K562 (cell line): ENCODE measurements at regions not wholly inside any gene's neighbourhood (a gene's known extent, or its start where the extent isn't known, plus 50 kb on each side); places are given as distances from the start of the nearest gene placed in this dataset.

ENCODE experiments used
- ATAC-seq: fragments of 200-7000 bp; cut with Tn5 transposase; 3 replicates; pipeline ENCODE4 v1.9.1; 2020; ENCODE audit warnings: moderate library complexity
- BruUV-seq: library from RNA; stranded (reverse); fragments of 400-500 nt; replicated peaks from 2 replicates; lab custom pipeline; 2021; lab: Mats Ljungman, UMichigan
- CTCF ChIA-PET: fragments of 300-600 bp; formaldehyde crosslinking; extraction: SDS; loops from one replicate; lab custom pipeline; 2021; ENCODE audit warnings: low intra/inter-chr PET ratio; lab: Yijun Ruan, JAX
- POLR2A ChIA-PET: fragments of 300-600, 350-650 bp; sonication (Branson Sonifier 250); formaldehyde crosslinking; extraction: SDS; loops from one replicate; lab custom pipeline; 2021; ENCODE audit warnings: antibody characterized with exemption, inconsistent platforms; lab: Yijun Ruan, JAX
- DNase-seq, 4 experiments: peaks; one replicate each; pipeline versions ENCODE4 v3.0.0 to v3.0.0-alpha.2; 2011 to 2018; ENCODE audit warnings: low spot score in 3 of 4, mixed read lengths in 3 of 4; ENCODE audit errors: extremely low read depth in 1 of 4
- FAIRE-seq: peaks from 2 replicates; lab custom pipeline; 2011; peaks lifted over from hg19 to GRCh38; lab: Jason Lieb, UNC
- H2AFZ ChIP-seq: 2 replicates; pipeline ENCODE4 v1.6.0; 2011; ENCODE audit warnings: low read depth, low read length, control low read depth, inconsistent platforms
- H3K27ac ChIP-seq: fragments of 200-600 bp; 3 replicates; pipeline ENCODE4 v1.8.0; 2011; ENCODE audit warnings: low read depth, mild to moderate bottlenecking, control low read depth, inconsistent platforms, low read length, moderate library complexity, mixed read lengths; ENCODE audit errors: extremely low read depth
- H3K27me3 ChIP-seq, 2 experiments: fragments of 300-600 bp in 1 of 2; 2 replicates in 1 of 2; 3 replicates in 1 of 2; pipeline versions ENCODE4 v1.6.0 to v1.8.0; 2011; ENCODE audit warnings: inconsistent platforms in 2 of 2, low read length in 2 of 2, mild to moderate bottlenecking in 1 of 2, mixed read lengths in 1 of 2, moderate library complexity in 1 of 2; ENCODE audit not compliant: control insufficient read depth in 2 of 2, insufficient read depth in 2 of 2
- H3K36me3 ChIP-seq: fragments of 300-600 bp; 3 replicates; pipeline ENCODE4 v1.8.0; 2011; ENCODE audit warnings: mild to moderate bottlenecking, low read length, inconsistent platforms; ENCODE audit not compliant: control insufficient read depth, insufficient read depth
- H3K4me1 ChIP-seq, 2 experiments: fragments of 200-600 bp in 1 of 2; replicated peaks in 1 of 2; 2 replicates in 1 of 2; 3 replicates in 1 of 2; pipeline versions ENCODE4 v1.5.1 to v1.8.0; 2011; ENCODE audit warnings: inconsistent platforms in 2 of 2, low read length in 2 of 2, mild to moderate bottlenecking in 1 of 2, mixed read lengths in 1 of 2, moderate library complexity in 1 of 2; ENCODE audit not compliant: control insufficient read depth in 2 of 2, insufficient read depth in 2 of 2
- H3K4me2 ChIP-seq: 2 replicates; pipeline ENCODE4 v1.6.1; 2011; ENCODE audit warnings: low read length, control low read depth, inconsistent platforms, mixed read lengths; ENCODE audit not compliant: insufficient read depth
- H3K4me3 ChIP-seq: fragments of 200-600 bp; sonication (generic), shearing (Covaris generic); 2 replicates; pipeline ENCODE4 v1.5.1; 2016; ENCODE audit warnings: control low read depth, inconsistent platforms
- H3K79me2 ChIP-seq: fragments of 200-600 bp; 3 replicates; pipeline ENCODE4 v1.8.0; 2011; ENCODE audit warnings: low read length, inconsistent platforms; ENCODE audit not compliant: control insufficient read depth, insufficient read depth
- H3K9ac ChIP-seq, 2 experiments: 2 replicates each; pipeline versions ENCODE4 v1.6.0 to v1.6.1; 2011; ENCODE audit warnings: low read depth in 2 of 2, low read length in 2 of 2, control low read depth in 1 of 2, inconsistent platforms in 1 of 2, mild to moderate bottlenecking in 1 of 2, mixed read lengths in 1 of 2; ENCODE audit not compliant: insufficient read depth in 1 of 2
- H3K9me1 ChIP-seq: one replicate; pipeline ENCODE4 v1.6.0; 2011; ENCODE audit warnings: inconsistent platforms, mild to moderate bottlenecking, low read length, moderate library complexity; ENCODE audit not compliant: control insufficient read depth, insufficient read depth
- H3K9me3 ChIP-seq: replicated peaks from 2 replicates; pipeline ENCODE4 v1.5.1; 2011; ENCODE audit warnings: low read depth, low read length, inconsistent platforms; ENCODE audit not compliant: control insufficient read depth, insufficient read depth
- H4K20me1 ChIP-seq: replicated peaks from 2 replicates; pipeline ENCODE4 v1.6.1; 2011; ENCODE audit warnings: low read length, inconsistent platforms, mixed read lengths; ENCODE audit not compliant: control insufficient read depth, insufficient read depth
- BRD9 ChIP-seq: fragments of 450-650 bp; IDR thresholded peaks from 2 replicates; pipeline ENCODE4 v1.6.1; 2018; ENCODE audit warnings: low read depth; ENCODE audit not compliant: partially characterized antibody
- CAMTA2 ChIP-seq: fragments of 250-450 bp; sonication (Bioruptor Pico); conservative IDR thresholded peaks from 2 replicates; pipeline ENCODE4 v1.5.1; 2022
- CHD1 ChIP-seq: fragments of 200-600 bp; sonication (generic); IDR thresholded peaks from one replicate; pipeline ENCODE4 v1.6.1; 2012; ENCODE audit warnings: mild to moderate bottlenecking, moderate library complexity, low read length, inconsistent platforms
- HINFP ChIP-seq: fragments of 450-650 bp; conservative IDR thresholded peaks from 2 replicates; pipeline ENCODE4 v1.6.1; 2016; ENCODE audit warnings: missing genetic modification characterization, low read depth, mild to moderate bottlenecking, control low read depth, missing compliant biosample characterization
- ILF3 ChIP-seq: fragments of 450-650 bp; IDR thresholded peaks from 2 replicates; pipeline ENCODE4 v1.6.1; 2018; ENCODE audit warnings: antibody characterized with exemption, mild to moderate bottlenecking, moderate library complexity, borderline replicate concordance
- KAT8 ChIP-seq: fragments of 450-650 bp; IDR thresholded peaks from 2 replicates; pipeline ENCODE4 v1.6.1; 2016; ENCODE audit warnings: low read depth, mild to moderate bottlenecking
- MAFG ChIP-seq: fragments of 450-650 bp; conservative IDR thresholded peaks from 2 replicates; pipeline ENCODE4 v1.6.1; 2016; ENCODE audit warnings: missing genetic modification characterization, missing compliant biosample characterization
- NR2C1 ChIP-seq, 2 experiments: fragments of 450-650 bp; IDR thresholded peaks; 2 replicates each; pipeline ENCODE4 v1.6.1; 2017; ENCODE audit warnings: mild to moderate bottlenecking in 2 of 2, antibody characterized with exemption in 1 of 2, inconsistent platforms in 1 of 2, missing compliant biosample characterization in 1 of 2, missing genetic modification characterization in 1 of 2
- RBM17 ChIP-seq: fragments of 200-400 bp; formaldehyde crosslinking; IDR thresholded peaks from 2 replicates; pipeline ENCODE4 v1.6.1; 2017; ENCODE audit warnings: low read depth, mild to moderate bottlenecking, low read length, borderline replicate concordance
- TAF15 ChIP-seq: fragments of 200-400 bp; formaldehyde crosslinking; IDR thresholded peaks from 2 replicates; pipeline ENCODE4 v1.6.1; 2017; ENCODE audit warnings: mild to moderate bottlenecking, low read depth, low read length, moderate library complexity
- TCFL5 ChIP-seq: fragments of 250-450 bp; sonication (Bioruptor Pico); conservative IDR thresholded peaks from 2 replicates; pipeline ENCODE4 v1.6.1; 2021; ENCODE audit warnings: mild to moderate bottlenecking, moderate library complexity, matching md5 sums
- USF2 ChIP-seq: sonication (generic); formaldehyde crosslinking; IDR thresholded peaks from 2 replicates; pipeline ENCODE4 v1.5.0; 2020; ENCODE audit warnings: missing genetic modification reagents
- ZKSCAN3 ChIP-seq: fragments of 250-450 bp; sonication (Bioruptor Pico); IDR thresholded peaks from 2 replicates; pipeline ENCODE4 v1.4.0; 2020
- ZNF778 ChIP-seq: fragments of 450-650 bp; formaldehyde crosslinking; IDR thresholded peaks from 2 replicates; pipeline ENCODE4 v1.4.0; 2020; ENCODE audit warnings: mild to moderate bottlenecking, moderate library complexity
- WGBS: fragments of 100-300 bp; shearing (Covaris generic); methylation state at CpG from one replicate; pipeline ENCODE4 v1.1.6; 2016; ENCODE audit warnings: low coverage, mixed read lengths; ENCODE audit not compliant: insufficient coverage; ENCODE audit errors: missing lambda C conversion rate; 5-methylcytosine and 5-hydroxymethylcytosine counted together
- in situ Hi-C: fragments of 300-500 bp; cut with MboI; formaldehyde crosslinking; loops from 4 replicates; pipeline ENCODE4 v1.15.0; 2018; ENCODE audit warnings: inconsistent platforms, mixed read lengths
- intact Hi-C: fragments of 100-400 bp; cut with micrococcal nuclease; formaldehyde crosslinking; loops from 2 replicates; pipeline ENCODE4 v1.14.2; 2022

GRCh38 chr12:30138483-30138882, 354.7 kb upstream of the TMTC1 start:
- Histone ChIP-seq H2AFZ (no peak overlapping the region), H3K36me3 (no peaks in the 10 kb centered on the region), H3K4me3 (no peak overlapping the region), H3K9me1 (no peaks in the 10 kb centered on the region), H3K9me3 (no peaks in the 10 kb centered on the region), H3K4me2 (no peak overlapping the region), H3K79me2 (no peaks in the 10 kb centered on the region), H4K20me1 (no peaks in the 10 kb centered on the region), H3K9ac (no peak overlapping the region), H3K27me3 (no peaks in the 10 kb centered on the region), H3K27ac (no peak overlapping the region), H3K4me1 (no peaks in the 10 kb centered on the region)
- ChIA-PET CTCF (no interaction called here), POLR2A (no interaction called here)
- no peak for DNase-seq
- no TSS peak for BruUV-seq
- intact Hi-C loops = no loop called here
- no peak for FAIRE-seq
- WGBS = 18% methylated on average over 1 of the region's 2 CpGs
- no peak for ATAC-seq
- TF ChIP-seq MAFG (tag) (no peak), CAMTA2 (no peak), HINFP (tag) (no peak), TAF15 (no peak), RBM17 (no peak)
- in situ Hi-C loops = no loop called here

GRCh38 chr12:30136696-30137095, 353.0 kb upstream of the TMTC1 start:
- H3K4me2 ChIP-seq = no peak overlapping the region
- H3K4me3 ChIP-seq = no peak overlapping the region
- DNase-seq (no peak), ATAC-seq (no peak), FAIRE-seq (no peak)
- in situ Hi-C loops (no loop called here), intact Hi-C loops (no loop called here)
- no TSS peak for BruUV-seq
- no peaks in the 10 kb centered on the region for H3K9me3 ChIP-seq
- no peaks in the 10 kb centered on the region for H3K27me3 ChIP-seq
- H3K79me2 ChIP-seq = no peaks in the 10 kb centered on the region
- H3K9me1 ChIP-seq = no peaks in the 10 kb centered on the region
- ChIA-PET POLR2A (no interaction called here), CTCF (no interaction called here)
- no peaks in the 10 kb centered on the region for H4K20me1 ChIP-seq
- WGBS = 0% methylated on average over 2 of the region's 2 CpGs
- no peak overlapping the region for H3K9ac ChIP-seq
- H3K36me3 ChIP-seq = no peaks in the 10 kb centered on the region
- H3K27ac ChIP-seq = no peak overlapping the region
- no peaks in the 10 kb centered on the region for H3K4me1 ChIP-seq
- no peak overlapping the region for H2AFZ ChIP-seq
- TF ChIP-seq ZKSCAN3 (CRISPR knock-in tag) (no peak), ILF3 (no peak), USF2 (CRISPR knock-in tag) (no peak), KAT8 (no peak), TCFL5 (CRISPR knock-in tag) (no peak), CHD1 (no peak), ZNF778 (no peak), BRD9 (no peak), NR2C1 (IDR thresholded peaks at IDR 0.05) (no peak), NR2C1 (tag; IDR thresholded peaks at IDR 0.05) (no peak)
